CD4-positive, CD25-positive, alpha-beta regulatory T cell (primary cell): ENCODE measurements at regions not wholly inside any gene's neighbourhood (a gene's known extent, or its start where the extent isn't known, plus 50 kb on each side); places are given as distances from the start of the nearest gene placed in this dataset.

Experiments used
- ATAC-seq, 2 donors: fragments of 150-1000 bp; cut with Tn5 transposase; one replicate each; pipeline ENCODE4 v1.10.0; 2021; ENCODE audit warnings: low read depth in 2 of 2, moderate number of reproducible peaks in 2 of 2, moderate library complexity in 1 of 2
- DNase-seq, 3 donors: peaks; one replicate each; pipeline versions ENCODE4 v3.0.0 to v3.0.0-alpha.2; 2012 to 2022; ENCODE audit warnings: mixed read lengths in 1 of 3
- H3K27ac ChIP-seq: one replicate; pipeline ENCODE4 v1.7.0; 2013; ENCODE audit warnings: mild to moderate bottlenecking, low read length; ENCODE audit not compliant: insufficient read depth, poor library complexity, severe bottlenecking
- H3K27me3 ChIP-seq: one replicate; pipeline ENCODE4 v1.7.0; 2013; ENCODE audit warnings: low read length; ENCODE audit not compliant: control insufficient read depth, insufficient read depth
- H3K36me3 ChIP-seq: one replicate; pipeline ENCODE4 v1.7.0; 2013; ENCODE audit warnings: mild to moderate bottlenecking, low read length, moderate library complexity; ENCODE audit not compliant: control insufficient read depth, insufficient read depth
- H3K4me1 ChIP-seq: 2 replicates; pipeline ENCODE4 v1.7.0; 2013; ENCODE audit warnings: mild to moderate bottlenecking, low read length; ENCODE audit not compliant: insufficient read depth, control insufficient read depth, poor library complexity, severe bottlenecking
- H3K4me3 ChIP-seq: one replicate; pipeline ENCODE4 v1.7.0; 2013; ENCODE audit warnings: low read depth, mild to moderate bottlenecking, low read length, moderate library complexity
- H3K9me3 ChIP-seq, 2 experiments: 1 replicate in 1 of 2; 2 replicates in 1 of 2; pipeline ENCODE4 v1.7.0; 2013; ENCODE audit warnings: low read length in 2 of 2, mild to moderate bottlenecking in 1 of 2, moderate library complexity in 1 of 2; ENCODE audit not compliant: control insufficient read depth in 2 of 2
- H3K27ac Mint-ChIP-seq, 3 donors: one replicate each; pipeline ENCODE4 v1.8.0; 2020 to 2022; ENCODE audit warnings: mild to moderate bottlenecking in 3 of 3, mixed read lengths in 3 of 3, moderate library complexity in 2 of 3
- H3K27me3 Mint-ChIP-seq: one replicate; pipeline ENCODE4 v1.8.0; 2022; ENCODE audit warnings: mild to moderate bottlenecking, mixed read lengths
- H3K36me3 Mint-ChIP-seq: one replicate; pipeline ENCODE4 v1.8.0; 2020; ENCODE audit warnings: mixed read lengths
- H3K4me1 Mint-ChIP-seq, 4 donors: one replicate each; pipeline ENCODE4 v1.8.0; 2020 to 2022; ENCODE audit warnings: mixed read lengths in 4 of 4, mild to moderate bottlenecking in 1 of 4
- H3K4me3 Mint-ChIP-seq, 4 donors: one replicate each; pipeline ENCODE4 v1.8.0; 2020 to 2022; ENCODE audit warnings: mild to moderate bottlenecking in 4 of 4, mixed read lengths in 4 of 4, moderate library complexity in 3 of 4
- H3K9me3 Mint-ChIP-seq, 7 donors: one replicate each; pipeline ENCODE4 v1.8.0; 2020 to 2022; ENCODE audit warnings: mixed read lengths in 7 of 7, mild to moderate bottlenecking in 3 of 7, moderate library complexity in 2 of 7

- Histone ChIP-seq H3K9me3 (no peaks in the 10 kb centered on the region), H3K4me1 (no peaks in the 10 kb centered on the region), H3K27me3 (no peaks in the 10 kb centered on the region), H3K36me3 (no peaks in the 10 kb centered on the region), H3K27ac (no peak overlapping the region), H3K4me3 (no peak overlapping the region)
- ATAC-seq = no peak
- Mint-ChIP-seq H3K27ac (no peak overlapping the region), H3K27me3 (no peaks in the 10 kb centered on the region), H3K9me3 (peaks cover 0 to 4% (median 0%) of the 10 kb centered on the region in 7 donors), H3K36me3 (no peaks in the 10 kb centered on the region), H3K4me3 (no peak overlapping the region), H3K4me1 (peaks cover 0 to 22% (median 7%) of the 10 kb centered on the region in 4 donors)
- DNase-seq = no peak
Observed at GRCh38 chr15:87686841-87687522, 569.6 kb downstream of the NTRK3 start.

- Histone ChIP-seq H3K36me3 (no peaks in the 10 kb centered on the region), H3K27me3 (no peaks in the 10 kb centered on the region), H3K4me3 (no peak overlapping the region), H3K27ac (no peak overlapping the region), H3K9me3 (no peaks in the 10 kb centered on the region), H3K4me1 (no peaks in the 10 kb centered on the region)
- Mint-ChIP-seq H3K9me3 (peaks cover 0 to 4% (median 0%) of the 10 kb centered on the region in 7 donors), H3K36me3 (no peaks in the 10 kb centered on the region), H3K27me3 (no peaks in the 10 kb centered on the region), H3K4me3 (no peak overlapping the region), H3K27ac (no peak overlapping the region), H3K4me1 (peaks cover 0 to 27% (median 7%) of the 10 kb centered on the region in 4 donors)
- no peak for DNase-seq
- no peak for ATAC-seq
Observed at GRCh38 chr15:87686339-87686738, 570.2 kb downstream of the NTRK3 start.

- no peak overlapping the region for H3K4me3 ChIP-seq
- peaks cover 0 to 28% (median 0%) of the 10 kb centered on the region in 4 donors for H3K4me1 Mint-ChIP-seq
- no peaks in the 10 kb centered on the region for H3K36me3 Mint-ChIP-seq
- H3K27ac ChIP-seq = no peak overlapping the region
- H3K27ac Mint-ChIP-seq = peak overlapping the region in 1 of 3 donors; percentile 27
- no peaks in the 10 kb centered on the region for H3K27me3 Mint-ChIP-seq
- no peaks in the 10 kb centered on the region for H3K4me1 ChIP-seq
- no peak for DNase-seq
- no peaks in the 10 kb centered on the region for H3K36me3 ChIP-seq
- H3K27me3 ChIP-seq = no peaks in the 10 kb centered on the region
- no peak for ATAC-seq
- peaks cover 0 to 14% (median 3%) of the 10 kb centered on the region in 7 donors for H3K9me3 Mint-ChIP-seq
- peaks cover 0 to 4% of the 10 kb centered on the region in 2 experiments for H3K9me3 ChIP-seq
- H3K4me3 Mint-ChIP-seq = no peak overlapping the region
Observed at GRCh38 chr15:87682527-87682926, 574.0 kb downstream of the NTRK3 start.

GRCh38 chr15:87681104-87681503 is 575.4 kb downstream of the NTRK3 start:
- H3K27me3 ChIP-seq = no peaks in the 10 kb centered on the region
- peak overlapping the region in 2 of 3 donors; percentile 0 to 75 for H3K27ac Mint-ChIP-seq
- no peaks in the 10 kb centered on the region for H3K27me3 Mint-ChIP-seq
- peaks cover 4 to 5% of the 10 kb centered on the region in 2 experiments for H3K9me3 ChIP-seq
- no peaks in the 10 kb centered on the region for H3K36me3 ChIP-seq
- peak overlapping the region in 2 of 4 donors; percentile 20 to 32 for H3K4me3 Mint-ChIP-seq
- H3K4me1 Mint-ChIP-seq = peaks cover 0 to 26% (median 0%) of the 10 kb centered on the region in 4 donors
- peak in 2 of 3 donors; percentile 45 to 79 for DNase-seq
- no peak overlapping the region for H3K27ac ChIP-seq
- H3K4me3 ChIP-seq = no peak overlapping the region
- no peaks in the 10 kb centered on the region for H3K4me1 ChIP-seq
- peaks cover 1 to 24% (median 6%) of the 10 kb centered on the region in 7 donors for H3K9me3 Mint-ChIP-seq
- ATAC-seq = peak; percentile 58 to 83
- no peaks in the 10 kb centered on the region for H3K36me3 Mint-ChIP-seq

DNA sequence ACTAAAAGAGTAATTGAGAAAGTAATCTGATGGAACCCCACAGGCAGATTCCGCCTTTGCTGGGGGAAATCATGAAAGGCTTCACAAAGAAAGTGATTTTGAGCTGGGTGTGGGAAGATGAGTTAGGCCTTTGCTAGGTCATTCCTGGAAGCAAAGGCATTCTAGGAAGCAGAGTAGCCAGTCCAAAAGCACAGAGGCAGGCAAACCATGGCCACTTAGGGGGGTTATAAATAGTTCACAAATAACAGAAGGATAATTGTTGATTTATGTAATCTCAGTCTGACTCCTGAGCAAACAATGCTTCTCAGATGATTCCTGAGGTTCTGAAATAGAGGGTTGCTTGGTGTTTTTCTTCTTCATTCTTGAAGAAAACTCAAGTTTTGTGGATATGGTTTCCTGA is 576.3 kb downstream of the NTRK3 start:
- Mint-ChIP-seq H3K27me3 (no peaks in the 10 kb centered on the region), H3K9me3 (peaks cover 1 to 24% (median 6%) of the 10 kb centered on the region in 7 donors), H3K36me3 (no peaks in the 10 kb centered on the region), H3K27ac (peak overlapping the region in 2 of 3 donors; percentile 75 to 90), H3K4me3 (no peak overlapping the region), H3K4me1 (peaks cover 0 to 26% (median 0%) of the 10 kb centered on the region in 4 donors)
- ATAC-seq = no peak
- Histone ChIP-seq H3K36me3 (no peaks in the 10 kb centered on the region), H3K27me3 (no peaks in the 10 kb centered on the region), H3K4me3 (no peak overlapping the region), H3K9me3 (peaks cover 4 to 5% of the 10 kb centered on the region in 2 experiments), H3K27ac (no peak overlapping the region), H3K4me1 (no peaks in the 10 kb centered on the region)
- DNase-seq = no peak

DNA sequence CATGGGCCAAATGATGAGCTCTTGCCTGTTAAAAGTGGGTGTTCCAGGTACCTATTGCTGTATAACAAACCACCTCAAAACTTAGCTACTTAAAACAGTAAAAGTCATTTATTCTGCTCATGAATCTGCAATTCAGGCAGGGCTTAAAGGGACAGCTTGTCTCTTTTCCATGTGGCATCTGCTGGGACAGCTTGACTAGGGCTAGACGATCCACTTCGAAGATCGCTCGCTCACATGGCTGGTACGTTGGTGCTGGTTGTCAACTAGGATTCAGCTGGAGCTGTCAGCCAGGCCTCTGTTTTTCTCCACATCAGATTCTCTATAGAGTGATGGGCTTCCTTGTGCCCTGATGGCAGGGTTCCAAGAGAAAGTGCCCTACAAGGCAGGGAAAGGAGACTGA is 581.3 kb downstream of the NTRK3 start:
- no peak overlapping the region for H3K4me3 ChIP-seq
- no peaks in the 10 kb centered on the region for H3K4me1 ChIP-seq
- Mint-ChIP-seq H3K27me3 (no peaks in the 10 kb centered on the region), H3K4me1 (no peaks in the 10 kb centered on the region), H3K36me3 (no peaks in the 10 kb centered on the region), H3K27ac (no peak overlapping the region), H3K9me3 (peaks cover 3 to 24% (median 13%) of the 10 kb centered on the region in 7 donors), H3K4me3 (no peak overlapping the region)
- ATAC-seq (no peak), DNase-seq (no peak)
- H3K27ac ChIP-seq = no peak overlapping the region
- peaks cover 4 to 5% of the 10 kb centered on the region in 2 experiments for H3K9me3 ChIP-seq
- no peaks in the 10 kb centered on the region for H3K27me3 ChIP-seq
- H3K36me3 ChIP-seq = no peaks in the 10 kb centered on the region

DNA sequence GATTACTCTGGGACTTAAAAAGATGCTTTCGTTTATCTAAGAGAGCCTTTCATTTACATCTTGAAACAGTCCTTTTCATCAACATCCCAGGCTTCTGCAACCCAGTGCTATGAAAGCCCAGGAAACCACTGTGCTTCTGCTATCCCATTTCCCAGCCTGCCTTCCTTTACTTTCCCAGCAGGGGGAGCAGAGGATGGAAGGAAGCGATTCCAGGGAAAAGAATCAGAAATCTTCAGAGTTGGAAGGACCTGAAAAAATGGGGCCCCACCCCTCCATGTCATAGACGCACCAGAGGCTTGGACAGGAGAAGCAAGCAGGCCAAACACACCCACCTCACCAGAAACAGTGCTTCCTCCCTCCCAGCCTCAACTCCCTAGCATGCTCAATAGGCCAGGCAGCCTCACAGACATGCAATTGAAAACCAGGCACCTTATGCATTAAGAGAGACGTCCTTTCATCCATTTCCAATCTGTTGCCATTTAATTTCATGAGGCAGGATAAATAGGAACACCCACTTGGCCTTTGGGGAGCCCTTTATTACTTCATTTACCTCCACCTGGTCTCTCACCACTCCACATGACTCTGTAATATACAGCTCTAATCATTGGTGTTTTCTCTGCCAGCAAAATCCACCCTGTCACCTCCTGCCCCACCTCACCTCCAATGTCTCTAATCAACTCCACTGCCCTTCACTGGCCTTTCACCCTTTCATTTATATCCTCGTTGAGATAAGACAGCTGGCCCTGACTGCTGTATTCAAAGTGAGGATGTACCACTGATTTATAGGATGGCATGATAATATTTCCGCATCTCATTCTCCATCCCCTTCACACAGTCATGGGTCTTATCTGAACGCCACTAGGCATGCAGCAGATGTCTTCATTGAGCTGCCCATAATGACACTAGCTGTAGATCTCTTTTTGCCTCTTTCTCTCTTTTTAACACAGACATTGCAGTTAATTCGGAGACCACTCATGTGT is 583.9 kb downstream of the NTRK3 start:
- no peak overlapping the region for H3K4me3 ChIP-seq
- Mint-ChIP-seq H3K27ac (no peak overlapping the region), H3K27me3 (no peaks in the 10 kb centered on the region), H3K4me1 (no peaks in the 10 kb centered on the region), H3K4me3 (no peak overlapping the region), H3K9me3 (peaks cover 3 to 28% (median 15%) of the 10 kb centered on the region in 7 donors), H3K36me3 (no peaks in the 10 kb centered on the region)
- H3K27me3 ChIP-seq = no peaks in the 10 kb centered on the region
- ATAC-seq (no peak), DNase-seq (no peak)
- no peak overlapping the region for H3K27ac ChIP-seq
- H3K36me3 ChIP-seq = no peaks in the 10 kb centered on the region
- H3K4me1 ChIP-seq = no peaks in the 10 kb centered on the region
- peaks cover 6 to 10% of the 10 kb centered on the region in 2 experiments for H3K9me3 ChIP-seq
